ENCODE measurements at regions not wholly inside any gene's neighbourhood (a gene's known extent, or its start where the extent isn't known, plus 50 kb on each side); places are given as distances from the start of the nearest gene placed in this dataset.
A peak's percentile ranks its signal among the peaks of the same experiment; 100 is the strongest.

DNA sequence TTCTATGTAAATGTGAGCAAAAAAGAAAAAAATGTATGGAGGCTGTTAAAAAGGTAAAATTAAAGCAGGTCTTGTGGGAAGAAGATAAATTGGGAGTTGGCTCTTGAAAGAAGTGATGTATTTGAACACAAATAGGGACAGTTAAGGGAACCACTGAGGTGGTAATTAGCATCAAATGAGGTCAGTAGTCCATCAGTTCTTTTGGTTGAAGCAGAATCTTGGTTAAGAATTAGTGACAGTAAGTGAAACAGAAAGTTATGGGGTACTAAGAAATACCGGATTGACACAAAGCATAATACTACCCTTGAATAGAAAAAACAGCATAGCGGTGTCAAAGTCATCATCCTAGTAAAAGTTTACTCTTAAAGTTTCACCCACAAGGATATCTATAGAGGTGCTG is 352.6 kb upstream of the VRK2 start:
- no peak overlapping the region for H3K4me3 ChIP-seq (ENCODE audit: low read depth, low read length)
- CTCF ChIA-PET, result no interaction called here
- Mint-ChIP-seq H3K9me3 (ENCODE audit: unreplicated experiment) (peaks cover 28% of the 10 kb centered on the region), H3K27me3 (ENCODE audit: insufficient read depth, unreplicated experiment) (peaks cover 7% of the 10 kb centered on the region), H3K4me1 (ENCODE audit: low read depth, unreplicated experiment) (no peaks in the 10 kb centered on the region), H3K4me3 (ENCODE audit: unreplicated experiment) (no peak overlapping the region), H3K27ac (ENCODE audit: unreplicated experiment) (no peak overlapping the region), H3K36me3 (ENCODE audit: insufficient read depth, unreplicated experiment) (no peaks in the 10 kb centered on the region)
- TF ChIP-seq, protein P1, sequence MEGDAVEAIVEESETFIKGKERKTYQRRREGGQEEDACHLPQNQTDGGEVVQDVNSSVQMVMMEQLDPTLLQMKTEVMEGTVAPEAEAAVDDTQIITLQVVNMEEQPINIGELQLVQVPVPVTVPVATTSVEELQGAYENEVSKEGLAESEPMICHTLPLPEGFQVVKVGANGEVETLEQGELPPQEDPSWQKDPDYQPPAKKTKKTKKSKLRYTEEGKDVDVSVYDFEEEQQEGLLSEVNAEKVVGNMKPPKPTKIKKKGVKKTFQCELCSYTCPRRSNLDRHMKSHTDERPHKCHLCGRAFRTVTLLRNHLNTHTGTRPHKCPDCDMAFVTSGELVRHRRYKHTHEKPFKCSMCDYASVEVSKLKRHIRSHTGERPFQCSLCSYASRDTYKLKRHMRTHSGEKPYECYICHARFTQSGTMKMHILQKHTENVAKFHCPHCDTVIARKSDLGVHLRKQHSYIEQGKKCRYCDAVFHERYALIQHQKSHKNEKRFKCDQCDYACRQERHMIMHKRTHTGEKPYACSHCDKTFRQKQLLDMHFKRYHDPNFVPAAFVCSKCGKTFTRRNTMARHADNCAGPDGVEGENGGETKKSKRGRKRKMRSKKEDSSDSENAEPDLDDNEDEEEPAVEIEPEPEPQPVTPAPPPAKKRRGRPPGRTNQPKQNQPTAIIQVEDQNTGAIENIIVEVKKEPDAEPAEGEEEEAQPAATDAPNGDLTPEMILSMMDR (IDR thresholded peaks at IDR 0.05; ENCODE audit: insufficient read depth in 1 of 2, low read depth in 1 of 2, low read length in 1 of 2, severe bottlenecking in 1 of 2, unreplicated experiment in 1 of 2), result no peak
- POLR2A ChIA-PET, result no interaction called here
- 0 out of 2 replicates have a peak, but pooled peaks cover 5% of the 10 kb centered on the region for H3K9me3 ChIP-seq
- H3K4me1 ChIP-seq, result no peaks in the 10 kb centered on the region
- intact Hi-C loops (cut with micrococcal nuclease; ENCODE audit: unreplicated experiment), result no loop called here
- no peaks in the 10 kb centered on the region for H3K27me3 ChIP-seq (replicated peaks; ENCODE audit: control insufficient read depth, insufficient read depth, low read length)
- no peak for DNase-seq
- no TSS peak for BruUV-seq (replicated peaks)
- no peaks in the 10 kb centered on the region for H3K36me3 ChIP-seq (ENCODE audit: control insufficient read depth, insufficient read depth, low read length)

DNA sequence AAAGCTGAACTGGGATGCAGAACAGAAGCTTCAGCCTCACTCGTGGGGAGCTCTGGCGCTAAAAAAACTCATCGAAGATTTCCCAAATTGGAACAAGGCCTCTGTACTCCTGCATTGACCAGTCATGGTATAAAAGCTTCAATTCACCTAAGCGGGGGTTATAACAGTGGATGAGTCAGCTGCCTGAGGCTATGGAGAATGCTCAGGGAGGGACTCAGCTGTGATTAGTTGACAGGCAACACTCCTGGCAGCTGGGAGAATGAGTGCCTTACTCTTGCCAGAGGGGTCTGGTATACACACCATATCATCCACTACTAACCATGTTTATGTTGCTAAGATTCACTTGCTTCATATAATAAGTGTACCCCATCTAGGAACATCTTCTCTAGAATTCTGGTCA is 350.6 kb upstream of the VRK2 start:
- H3K4me3 Mint-ChIP-seq (ENCODE audit: unreplicated experiment), result no peak overlapping the region
- intact Hi-C loops (cut with micrococcal nuclease; ENCODE audit: unreplicated experiment), result no loop called here
- H3K4me1 Mint-ChIP-seq (ENCODE audit: low read depth, unreplicated experiment), result peaks cover 2% of the 10 kb centered on the region
- peaks cover 3% of the 10 kb centered on the region; the same call in 1 of the 2 replicates for H3K4me1 ChIP-seq
- ChIA-PET CTCF (no interaction called here), POLR2A (no interaction called here)
- no peaks in the 10 kb centered on the region for H3K9me3 ChIP-seq
- H3K4me3 ChIP-seq (ENCODE audit: low read depth, low read length), result no peak overlapping the region
- peaks cover 10% of the 10 kb centered on the region for H3K9me3 Mint-ChIP-seq (ENCODE audit: unreplicated experiment)
- no peaks in the 10 kb centered on the region for H3K27me3 ChIP-seq (replicated peaks; ENCODE audit: control insufficient read depth, insufficient read depth, low read length)
- H3K36me3 Mint-ChIP-seq (ENCODE audit: insufficient read depth, unreplicated experiment), result no peaks in the 10 kb centered on the region
- BruUV-seq (replicated peaks), result no TSS peak
- TF ChIP-seq, protein P1 (IDR thresholded peaks at IDR 0.05; ENCODE audit: insufficient read depth in 1 of 2, low read depth in 1 of 2, low read length in 1 of 2, severe bottlenecking in 1 of 2, unreplicated experiment in 1 of 2), result no peak
- peak; percentile 12 to 45 for DNase-seq
- no peak overlapping the region for H3K27ac Mint-ChIP-seq (ENCODE audit: unreplicated experiment)
- no peaks in the 10 kb centered on the region for H3K36me3 ChIP-seq (ENCODE audit: control insufficient read depth, insufficient read depth, low read length)
- peaks cover 7% of the 10 kb centered on the region for H3K27me3 Mint-ChIP-seq (ENCODE audit: insufficient read depth, unreplicated experiment)

DNA sequence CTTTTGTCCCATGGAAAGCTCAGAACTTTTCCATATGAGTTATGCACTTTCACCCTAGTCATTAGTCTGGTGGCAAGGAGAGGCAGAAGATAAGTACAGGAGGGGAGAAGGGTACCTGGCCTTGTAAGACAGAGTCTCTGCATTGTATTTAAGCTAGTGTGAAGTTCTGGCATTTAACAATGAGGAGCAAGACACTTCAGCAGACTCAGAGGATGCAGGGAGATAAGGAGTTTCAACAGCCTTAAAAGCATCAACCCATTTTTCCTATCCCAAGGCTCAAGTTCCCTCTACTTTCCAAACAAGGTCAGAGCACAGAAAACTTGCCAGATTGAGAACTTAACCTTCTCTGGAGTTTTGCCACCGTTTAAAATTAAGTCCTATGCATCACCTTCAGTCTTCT is 348.2 kb upstream of the VRK2 start:
- peaks cover 5% of the 10 kb centered on the region; the same call in 1 of the 2 replicates for H3K4me1 ChIP-seq
- CTCF ChIA-PET, result no interaction called here
- Mint-ChIP-seq H3K4me1 (ENCODE audit: low read depth, unreplicated experiment) (peaks cover 16% of the 10 kb centered on the region), H3K27me3 (ENCODE audit: insufficient read depth, unreplicated experiment) (peaks cover 4% of the 10 kb centered on the region), H3K4me3 (ENCODE audit: unreplicated experiment) (no peak overlapping the region), H3K27ac (ENCODE audit: unreplicated experiment) (no peak overlapping the region), H3K9me3 (ENCODE audit: unreplicated experiment) (no peaks in the 10 kb centered on the region), H3K36me3 (ENCODE audit: insufficient read depth, unreplicated experiment) (no peaks in the 10 kb centered on the region)
- intact Hi-C loops (cut with micrococcal nuclease; ENCODE audit: unreplicated experiment), result no loop called here
- no peaks in the 10 kb centered on the region for H3K9me3 ChIP-seq
- no TSS peak for BruUV-seq (replicated peaks)
- POLR2A ChIA-PET, result no interaction called here
- H3K4me3 ChIP-seq (ENCODE audit: low read depth, low read length), result no peak overlapping the region
- no peaks in the 10 kb centered on the region for H3K36me3 ChIP-seq (ENCODE audit: control insufficient read depth, insufficient read depth, low read length)
- DNase-seq, result no peak
- no peaks in the 10 kb centered on the region for H3K27me3 ChIP-seq (replicated peaks; ENCODE audit: control insufficient read depth, insufficient read depth, low read length)
- TF ChIP-seq, protein P1 (IDR thresholded peaks at IDR 0.05; ENCODE audit: insufficient read depth in 1 of 2, low read depth in 1 of 2, low read length in 1 of 2, severe bottlenecking in 1 of 2, unreplicated experiment in 1 of 2), result no peak

All from Caco-2 (cell line).